Osteocyte (in vitro differentiated cells): ENCODE measurements at regions not wholly inside any gene's neighbourhood (a gene's known extent, or its start where the extent isn't known, plus 50 kb on each side); places are given as distances from the start of the nearest gene placed in this dataset.

Experiments
- DNase-seq: peaks from one replicate; pipeline ENCODE4 v3.0.0; 2021; ENCODE audit warnings: mixed read lengths; ENCODE audit not compliant: unreplicated experiment; ENCODE audit errors: extremely low spot score
- H3K27ac Mint-ChIP-seq: one replicate; pipeline ENCODE4 v1.8.0; 2021; ENCODE audit warnings: mild to moderate bottlenecking, mixed read lengths; ENCODE audit not compliant: unreplicated experiment
- H3K27me3 Mint-ChIP-seq: one replicate; pipeline ENCODE4 v1.8.0; 2021; ENCODE audit warnings: mixed read lengths; ENCODE audit not compliant: unreplicated experiment
- H3K36me3 Mint-ChIP-seq: one replicate; pipeline ENCODE4 v1.8.0; 2021; ENCODE audit warnings: mixed read lengths; ENCODE audit not compliant: unreplicated experiment
- H3K4me1 Mint-ChIP-seq: one replicate; pipeline ENCODE4 v1.8.0; 2021; ENCODE audit warnings: mixed read lengths; ENCODE audit not compliant: unreplicated experiment
- H3K4me3 Mint-ChIP-seq: one replicate; pipeline ENCODE4 v1.8.0; 2021; ENCODE audit warnings: mild to moderate bottlenecking, moderate library complexity, mixed read lengths; ENCODE audit not compliant: unreplicated experiment
- H3K9me3 Mint-ChIP-seq: one replicate; pipeline ENCODE4 v1.8.0; 2021; ENCODE audit warnings: mixed read lengths; ENCODE audit not compliant: unreplicated experiment
- TF ChIP-seq, protein P1 (sequence below): fragments of 200-600 bp; sonication (generic); IDR thresholded peaks from 2 replicates; pipeline ENCODE4 v1.5.0; 2021; ENCODE audit warnings: antibody characterized with exemption, mild to moderate bottlenecking, moderate library complexity

DNA sequence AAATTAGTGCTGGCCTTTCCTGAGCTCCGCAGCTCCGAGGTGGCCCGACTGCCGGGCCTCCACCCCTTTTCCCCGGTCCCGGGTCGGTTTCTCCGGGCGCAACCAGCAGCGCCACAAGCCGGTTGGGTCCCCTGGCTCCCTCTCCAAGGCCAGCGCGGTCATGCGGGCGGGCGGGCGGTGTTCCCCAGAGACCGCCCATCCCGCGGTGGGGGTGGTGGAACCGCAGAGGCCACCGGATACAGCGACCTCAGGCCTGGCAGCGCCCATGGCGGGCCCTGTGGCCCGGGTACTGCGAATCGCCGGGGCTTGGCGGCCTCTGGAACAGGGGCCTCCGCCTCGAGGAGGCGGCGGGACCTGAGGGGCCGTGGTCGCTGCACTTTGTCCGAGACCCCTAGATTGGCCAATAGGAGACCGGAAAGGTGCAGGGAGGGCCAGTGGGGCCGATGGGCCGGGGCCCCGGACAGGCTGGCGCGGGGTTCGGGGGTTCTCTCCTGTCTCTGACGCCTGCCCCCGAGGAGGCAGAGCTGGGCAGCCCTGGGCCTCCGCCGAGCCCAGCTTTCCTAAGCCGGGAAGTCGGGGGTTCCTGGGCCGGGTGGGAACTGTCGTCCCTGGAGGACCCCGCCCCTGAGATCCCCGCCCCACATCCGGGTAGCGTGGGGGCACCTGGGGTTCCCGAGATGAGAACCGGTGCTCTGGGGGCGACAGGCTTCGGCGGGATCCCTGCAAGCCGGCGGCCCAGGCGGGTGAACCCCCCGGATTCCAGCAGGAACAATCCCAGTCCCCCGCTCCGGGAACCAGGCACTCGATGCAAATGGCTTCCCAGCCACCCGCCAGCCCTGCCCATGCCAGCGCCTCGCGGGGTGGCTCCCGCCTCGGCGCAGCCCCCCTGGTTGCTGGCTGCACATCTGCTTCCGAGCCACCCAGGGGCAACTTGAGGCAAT, 293.9 kb downstream of the ZSWIM6 start:
- TF ChIP-seq, protein P1, sequence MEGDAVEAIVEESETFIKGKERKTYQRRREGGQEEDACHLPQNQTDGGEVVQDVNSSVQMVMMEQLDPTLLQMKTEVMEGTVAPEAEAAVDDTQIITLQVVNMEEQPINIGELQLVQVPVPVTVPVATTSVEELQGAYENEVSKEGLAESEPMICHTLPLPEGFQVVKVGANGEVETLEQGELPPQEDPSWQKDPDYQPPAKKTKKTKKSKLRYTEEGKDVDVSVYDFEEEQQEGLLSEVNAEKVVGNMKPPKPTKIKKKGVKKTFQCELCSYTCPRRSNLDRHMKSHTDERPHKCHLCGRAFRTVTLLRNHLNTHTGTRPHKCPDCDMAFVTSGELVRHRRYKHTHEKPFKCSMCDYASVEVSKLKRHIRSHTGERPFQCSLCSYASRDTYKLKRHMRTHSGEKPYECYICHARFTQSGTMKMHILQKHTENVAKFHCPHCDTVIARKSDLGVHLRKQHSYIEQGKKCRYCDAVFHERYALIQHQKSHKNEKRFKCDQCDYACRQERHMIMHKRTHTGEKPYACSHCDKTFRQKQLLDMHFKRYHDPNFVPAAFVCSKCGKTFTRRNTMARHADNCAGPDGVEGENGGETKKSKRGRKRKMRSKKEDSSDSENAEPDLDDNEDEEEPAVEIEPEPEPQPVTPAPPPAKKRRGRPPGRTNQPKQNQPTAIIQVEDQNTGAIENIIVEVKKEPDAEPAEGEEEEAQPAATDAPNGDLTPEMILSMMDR = no peak
- no peaks in the 10 kb centered on the region for H3K9me3 Mint-ChIP-seq
- H3K27ac Mint-ChIP-seq = no peak overlapping the region
- peaks cover 4% of the 10 kb centered on the region for H3K27me3 Mint-ChIP-seq
- no peaks in the 10 kb centered on the region for H3K36me3 Mint-ChIP-seq
- H3K4me1 Mint-ChIP-seq = peaks cover 11% of the 10 kb centered on the region
- H3K4me3 Mint-ChIP-seq = no peak overlapping the region
- no peak for DNase-seq

DNA sequence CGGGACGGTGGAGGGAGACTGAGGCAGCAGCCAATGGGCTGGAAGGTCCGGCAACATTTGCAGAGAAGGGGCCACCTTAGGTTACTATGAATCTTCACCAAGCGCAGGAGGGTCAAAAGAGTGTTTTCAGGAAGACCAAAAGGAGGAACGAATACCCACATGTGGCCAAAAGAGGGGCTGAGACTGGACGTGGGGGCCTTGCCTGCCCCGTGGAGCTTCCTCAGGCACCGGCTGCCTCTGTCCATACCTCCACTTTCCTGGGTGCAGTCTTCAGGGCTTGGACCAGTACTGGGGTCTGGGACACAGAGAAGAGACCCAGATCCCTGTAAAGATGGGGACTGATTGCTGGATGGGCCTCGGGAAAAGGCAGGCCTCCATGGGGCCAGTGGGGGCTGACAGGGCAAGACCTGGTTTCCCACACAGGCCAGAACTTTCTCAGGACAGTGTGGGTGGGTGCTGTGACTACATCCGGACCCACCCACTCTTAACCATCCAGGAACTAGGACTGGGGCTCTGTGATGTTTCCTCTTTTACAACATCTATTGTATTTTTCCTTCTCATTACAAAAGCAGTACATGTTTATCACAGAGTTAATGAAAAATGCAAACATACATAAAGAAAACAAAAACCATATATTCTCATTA, 294.7 kb downstream of the ZSWIM6 start:
- peaks cover 4% of the 10 kb centered on the region for H3K27me3 Mint-ChIP-seq
- no peak for DNase-seq
- H3K4me1 Mint-ChIP-seq = peaks cover 17% of the 10 kb centered on the region
- TF ChIP-seq, protein P1 = no peak
- H3K36me3 Mint-ChIP-seq = no peaks in the 10 kb centered on the region
- H3K9me3 Mint-ChIP-seq = no peaks in the 10 kb centered on the region
- H3K4me3 Mint-ChIP-seq = no peak overlapping the region
- H3K27ac Mint-ChIP-seq = no peak overlapping the region

DNA sequence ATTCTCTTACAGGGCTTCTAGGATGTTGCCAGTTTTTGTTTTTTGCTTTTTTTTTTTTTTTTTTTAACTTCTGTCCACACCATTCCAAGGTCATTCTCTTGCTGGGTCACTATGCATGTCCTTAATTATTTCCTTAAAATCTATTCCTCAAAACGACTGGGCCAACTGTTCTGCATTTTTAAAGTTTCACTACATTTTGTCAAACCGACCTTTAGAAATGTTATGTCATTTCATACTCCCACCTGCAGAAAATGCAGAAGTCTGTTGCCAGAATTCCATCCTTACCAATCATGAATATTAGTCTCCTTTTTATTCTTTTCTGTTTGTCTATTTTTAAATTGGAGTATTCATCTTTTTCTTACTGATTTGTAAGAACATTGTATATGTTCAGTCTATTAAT, 295.5 kb downstream of the ZSWIM6 start:
- Mint-ChIP-seq H3K27ac (no peak overlapping the region), H3K9me3 (no peaks in the 10 kb centered on the region), H3K36me3 (no peaks in the 10 kb centered on the region), H3K4me3 (no peak overlapping the region), H3K4me1 (peaks cover 20% of the 10 kb centered on the region), H3K27me3 (peaks cover 4% of the 10 kb centered on the region)
- TF ChIP-seq, protein P1 = no peak
- no peak for DNase-seq

DNA sequence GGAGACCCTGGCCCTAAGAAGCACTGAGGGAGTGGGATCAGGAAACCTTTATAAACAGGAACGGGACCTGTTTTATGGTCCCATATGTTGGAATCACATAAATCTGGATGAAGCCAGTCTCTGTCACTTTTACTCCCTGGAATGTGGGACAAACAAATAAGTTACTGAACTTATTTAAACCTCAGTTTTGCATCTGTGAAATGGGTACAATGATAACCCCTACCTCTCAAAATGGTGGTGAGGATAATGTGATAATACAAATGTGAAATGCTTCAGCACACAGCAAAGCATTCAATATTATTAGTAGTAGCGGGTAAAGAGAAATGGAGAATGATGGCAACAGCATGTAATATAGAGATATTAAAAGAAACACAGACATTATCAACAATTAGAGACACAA, 298.9 kb downstream of the ZSWIM6 start:
- Mint-ChIP-seq H3K27me3 (peaks cover 4% of the 10 kb centered on the region), H3K9me3 (no peaks in the 10 kb centered on the region), H3K4me3 (no peak overlapping the region), H3K4me1 (peaks cover 15% of the 10 kb centered on the region), H3K27ac (no peak overlapping the region), H3K36me3 (no peaks in the 10 kb centered on the region)
- TF ChIP-seq, protein P1 = no peak
- no peak for DNase-seq

DNA sequence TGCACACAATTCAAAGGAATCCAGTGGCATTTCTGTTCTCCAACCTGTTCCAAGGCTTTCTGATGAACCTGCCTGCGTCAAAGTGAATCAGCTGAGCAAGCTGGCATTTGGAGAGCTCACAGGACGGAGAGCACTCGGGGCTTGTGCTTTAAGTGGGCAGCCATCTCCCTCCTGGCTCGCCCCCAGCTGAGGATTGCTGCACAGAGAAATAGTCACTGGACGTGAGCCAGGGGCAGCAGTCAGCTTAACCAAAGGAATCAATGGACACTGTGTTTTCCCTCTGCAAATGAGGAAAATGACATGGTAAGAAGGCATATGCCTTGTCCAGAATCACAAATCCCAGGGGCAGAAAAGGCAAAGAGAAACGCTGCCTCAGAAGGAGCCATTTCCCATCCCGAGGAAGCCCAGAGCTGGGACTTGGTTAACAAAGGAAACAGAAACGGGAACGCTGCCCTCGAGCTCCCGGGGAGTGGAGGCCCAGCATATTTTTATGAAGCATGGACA, 299.4 kb downstream of the ZSWIM6 start:
- Mint-ChIP-seq H3K4me1 (peaks cover 17% of the 10 kb centered on the region), H3K27me3 (peaks cover 4% of the 10 kb centered on the region), H3K36me3 (no peaks in the 10 kb centered on the region), H3K9me3 (no peaks in the 10 kb centered on the region), H3K27ac (peak overlapping the region; percentile 76), H3K4me3 (peak overlapping the region; percentile 43)
- no peak for DNase-seq
- TF ChIP-seq, protein P1 = no peak
